ENCODE measurements at regions not wholly inside any gene's neighbourhood (a gene's known extent, or its start where the extent isn't known, plus 50 kb on each side); places are given as distances from the start of the nearest gene placed in this dataset.

DNA sequence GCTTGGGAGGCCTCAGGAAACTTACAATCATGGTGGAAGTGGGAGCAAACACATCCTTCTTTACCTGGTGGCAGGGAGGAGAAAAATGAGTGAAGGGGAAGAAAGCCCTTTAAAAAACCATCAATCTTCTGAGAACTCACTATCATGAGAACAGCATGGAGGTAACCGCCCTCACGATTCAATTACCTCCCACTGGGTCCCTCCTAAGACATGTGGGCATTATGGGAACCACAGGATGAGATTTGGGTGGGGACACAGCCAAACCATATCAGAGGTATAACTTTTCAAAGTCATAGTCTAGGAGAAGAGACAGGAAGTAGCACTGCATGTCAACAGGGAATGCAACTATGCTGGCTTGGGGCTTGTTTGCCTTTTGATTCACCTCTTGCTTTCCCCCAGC, 59.9 kb upstream of the DTNBP1 start:
- TF ChIP-seq TEAD4 (IDR thresholded peaks at IDR 0.05) = no peak
- TF ChIP-seq TAF1 (IDR thresholded peaks at IDR 0.05; ENCODE audit: low read depth) = no peak
- TF ChIP-seq EP300 (IDR thresholded peaks at IDR 0.05; ENCODE audit: borderline replicate concordance) = no peak
- TF ChIP-seq, protein P1, sequence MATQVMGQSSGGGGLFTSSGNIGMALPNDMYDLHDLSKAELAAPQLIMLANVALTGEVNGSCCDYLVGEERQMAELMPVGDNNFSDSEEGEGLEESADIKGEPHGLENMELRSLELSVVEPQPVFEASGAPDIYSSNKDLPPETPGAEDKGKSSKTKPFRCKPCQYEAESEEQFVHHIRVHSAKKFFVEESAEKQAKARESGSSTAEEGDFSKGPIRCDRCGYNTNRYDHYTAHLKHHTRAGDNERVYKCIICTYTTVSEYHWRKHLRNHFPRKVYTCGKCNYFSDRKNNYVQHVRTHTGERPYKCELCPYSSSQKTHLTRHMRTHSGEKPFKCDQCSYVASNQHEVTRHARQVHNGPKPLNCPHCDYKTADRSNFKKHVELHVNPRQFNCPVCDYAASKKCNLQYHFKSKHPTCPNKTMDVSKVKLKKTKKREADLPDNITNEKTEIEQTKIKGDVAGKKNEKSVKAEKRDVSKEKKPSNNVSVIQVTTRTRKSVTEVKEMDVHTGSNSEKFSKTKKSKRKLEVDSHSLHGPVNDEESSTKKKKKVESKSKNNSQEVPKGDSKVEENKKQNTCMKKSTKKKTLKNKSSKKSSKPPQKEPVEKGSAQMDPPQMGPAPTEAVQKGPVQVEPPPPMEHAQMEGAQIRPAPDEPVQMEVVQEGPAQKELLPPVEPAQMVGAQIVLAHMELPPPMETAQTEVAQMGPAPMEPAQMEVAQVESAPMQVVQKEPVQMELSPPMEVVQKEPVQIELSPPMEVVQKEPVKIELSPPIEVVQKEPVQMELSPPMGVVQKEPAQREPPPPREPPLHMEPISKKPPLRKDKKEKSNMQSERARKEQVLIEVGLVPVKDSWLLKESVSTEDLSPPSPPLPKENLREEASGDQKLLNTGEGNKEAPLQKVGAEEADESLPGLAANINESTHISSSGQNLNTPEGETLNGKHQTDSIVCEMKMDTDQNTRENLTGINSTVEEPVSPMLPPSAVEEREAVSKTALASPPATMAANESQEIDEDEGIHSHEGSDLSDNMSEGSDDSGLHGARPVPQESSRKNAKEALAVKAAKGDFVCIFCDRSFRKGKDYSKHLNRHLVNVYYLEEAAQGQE (IDR thresholded peaks at IDR 0.05; ENCODE audit: low read depth) = no peak
